Chondrocyte (in vitro differentiated cells): ENCODE measurements at regions not wholly inside any gene's neighbourhood (a gene's known extent, or its start where the extent isn't known, plus 50 kb on each side); places are given as distances from the start of the nearest gene placed in this dataset.

Source experiments
- DNase-seq: peaks from one replicate; pipeline ENCODE4 v3.0.0; 2021; ENCODE audit warnings: mixed read lengths, low spot score
- H3K27ac Mint-ChIP-seq: one replicate; pipeline ENCODE4 v1.8.0; 2021; ENCODE audit warnings: mild to moderate bottlenecking, moderate library complexity, mixed read lengths; ENCODE audit not compliant: unreplicated experiment
- H3K27me3 Mint-ChIP-seq: 2 replicates; pipeline ENCODE4 v1.8.0; 2021; ENCODE audit warnings: low read depth, mixed read lengths
- H3K36me3 Mint-ChIP-seq: 2 replicates; pipeline ENCODE4 v1.8.0; 2021; ENCODE audit warnings: low read depth, mixed read lengths
- H3K4me1 Mint-ChIP-seq: 2 replicates; pipeline ENCODE4 v1.8.0; 2021; ENCODE audit warnings: low read depth, mild to moderate bottlenecking, mixed read lengths
- H3K4me3 Mint-ChIP-seq: one replicate; pipeline ENCODE4 v1.8.0; 2021; ENCODE audit warnings: mild to moderate bottlenecking, moderate library complexity, mixed read lengths; ENCODE audit not compliant: unreplicated experiment
- H3K9me3 Mint-ChIP-seq: 2 replicates; pipeline ENCODE4 v1.8.0; 2021; ENCODE audit warnings: low read depth, mixed read lengths
- TF ChIP-seq, protein P1 (sequence below): fragments of 200-600 bp; sonication (generic); IDR thresholded peaks from 2 replicates; pipeline ENCODE4 v1.5.0; 2021; ENCODE audit warnings: antibody characterized with exemption, mild to moderate bottlenecking, moderate library complexity

DNA sequence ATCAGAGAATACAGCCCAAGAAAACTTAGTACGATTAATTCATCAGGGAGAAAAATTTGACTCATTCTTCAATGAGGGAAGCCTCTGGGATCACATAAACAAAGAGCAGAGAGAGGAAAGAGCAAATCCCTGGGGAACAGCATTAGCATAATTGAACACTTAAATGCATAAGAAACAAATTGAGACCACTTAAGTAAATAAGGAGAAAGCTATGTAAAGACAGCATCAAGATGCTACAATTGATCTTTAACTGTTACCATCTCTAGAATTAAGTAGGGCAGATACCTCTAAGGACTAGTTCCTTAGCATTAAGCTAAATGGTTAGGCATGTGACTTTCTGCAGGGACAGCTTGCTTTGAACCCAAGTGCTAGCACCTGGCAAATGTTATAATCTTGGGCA is 265.1 kb upstream of the NEGR1 start:
- no peaks in the 10 kb centered on the region for H3K4me1 Mint-ChIP-seq
- no peaks in the 10 kb centered on the region for H3K36me3 Mint-ChIP-seq
- H3K9me3 Mint-ChIP-seq, result no peaks in the 10 kb centered on the region
- DNase-seq, result no peak
- TF ChIP-seq, protein P1, sequence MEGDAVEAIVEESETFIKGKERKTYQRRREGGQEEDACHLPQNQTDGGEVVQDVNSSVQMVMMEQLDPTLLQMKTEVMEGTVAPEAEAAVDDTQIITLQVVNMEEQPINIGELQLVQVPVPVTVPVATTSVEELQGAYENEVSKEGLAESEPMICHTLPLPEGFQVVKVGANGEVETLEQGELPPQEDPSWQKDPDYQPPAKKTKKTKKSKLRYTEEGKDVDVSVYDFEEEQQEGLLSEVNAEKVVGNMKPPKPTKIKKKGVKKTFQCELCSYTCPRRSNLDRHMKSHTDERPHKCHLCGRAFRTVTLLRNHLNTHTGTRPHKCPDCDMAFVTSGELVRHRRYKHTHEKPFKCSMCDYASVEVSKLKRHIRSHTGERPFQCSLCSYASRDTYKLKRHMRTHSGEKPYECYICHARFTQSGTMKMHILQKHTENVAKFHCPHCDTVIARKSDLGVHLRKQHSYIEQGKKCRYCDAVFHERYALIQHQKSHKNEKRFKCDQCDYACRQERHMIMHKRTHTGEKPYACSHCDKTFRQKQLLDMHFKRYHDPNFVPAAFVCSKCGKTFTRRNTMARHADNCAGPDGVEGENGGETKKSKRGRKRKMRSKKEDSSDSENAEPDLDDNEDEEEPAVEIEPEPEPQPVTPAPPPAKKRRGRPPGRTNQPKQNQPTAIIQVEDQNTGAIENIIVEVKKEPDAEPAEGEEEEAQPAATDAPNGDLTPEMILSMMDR, result no peak
- peaks cover 2% of the 10 kb centered on the region for H3K27me3 Mint-ChIP-seq
- no peak overlapping the region for H3K27ac Mint-ChIP-seq
- H3K4me3 Mint-ChIP-seq, result no peak overlapping the region

DNA sequence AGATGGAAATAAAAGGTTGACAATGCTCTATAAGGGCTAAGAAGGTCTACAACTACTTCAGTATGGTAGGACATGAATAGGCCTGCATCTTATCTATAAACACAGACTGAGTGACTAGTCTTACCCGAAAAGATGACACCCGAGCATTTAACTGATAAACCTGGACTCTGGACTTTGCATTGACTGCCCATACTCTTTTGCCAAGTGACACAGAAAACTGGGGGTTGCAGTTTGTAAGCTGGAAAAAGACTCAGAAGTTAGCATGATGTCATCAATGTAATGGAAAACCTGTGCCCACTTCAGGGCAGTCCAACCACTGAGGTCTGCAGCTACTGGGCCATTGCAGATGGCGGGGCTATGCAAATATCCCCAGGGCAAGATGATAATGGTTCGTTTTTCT is 258.3 kb upstream of the NEGR1 start:
- peaks cover 4% of the 10 kb centered on the region for H3K9me3 Mint-ChIP-seq
- H3K27ac Mint-ChIP-seq, result no peak overlapping the region
- no peaks in the 10 kb centered on the region for H3K27me3 Mint-ChIP-seq
- TF ChIP-seq, protein P1, result no peak
- DNase-seq, result no peak
- H3K36me3 Mint-ChIP-seq, result no peaks in the 10 kb centered on the region
- H3K4me1 Mint-ChIP-seq, result no peaks in the 10 kb centered on the region
- no peak overlapping the region for H3K4me3 Mint-ChIP-seq

DNA sequence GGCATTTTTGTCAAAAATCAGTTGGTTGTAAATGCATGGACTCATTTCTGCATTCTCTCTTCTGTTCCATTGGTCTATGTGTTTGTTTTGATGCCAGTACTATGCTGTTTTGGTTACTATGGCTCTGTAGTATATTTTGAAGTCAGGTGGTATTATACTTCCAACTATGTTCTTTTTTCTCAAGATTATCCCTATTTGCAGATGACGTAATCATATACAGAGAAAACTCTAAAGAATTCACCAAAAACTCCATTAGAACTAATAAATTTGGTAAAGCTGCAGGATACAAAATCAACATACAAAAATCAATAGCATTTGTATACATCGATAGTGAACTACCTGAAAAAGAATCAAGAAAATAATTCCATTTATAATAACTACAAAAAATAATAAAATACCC is 253.1 kb upstream of the NEGR1 start:
- Mint-ChIP-seq H3K36me3 (peaks cover 2% of the 10 kb centered on the region), H3K27ac (no peak overlapping the region), H3K4me1 (no peaks in the 10 kb centered on the region), H3K9me3 (peaks cover 12% of the 10 kb centered on the region), H3K4me3 (no peak overlapping the region), H3K27me3 (peaks cover 3% of the 10 kb centered on the region)
- no peak for DNase-seq
- TF ChIP-seq, protein P1, result no peak

DNA sequence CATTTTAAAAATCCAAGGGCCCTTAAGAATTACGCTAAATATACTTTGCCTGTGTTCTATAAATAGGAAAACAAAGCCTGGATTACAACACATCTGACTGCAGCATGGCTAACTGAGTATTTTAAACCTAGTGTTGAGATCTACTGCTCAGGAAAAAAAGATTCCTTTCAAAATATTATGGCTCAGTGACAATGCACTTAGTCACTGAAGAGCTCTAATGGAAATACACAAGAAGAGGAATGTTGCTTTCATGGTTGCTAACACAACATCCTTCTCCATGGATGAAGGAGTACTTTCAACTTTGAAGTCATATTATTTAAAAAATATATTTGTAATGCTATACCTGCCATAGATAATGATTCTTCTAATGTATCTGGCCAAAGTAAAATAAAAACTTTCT is 248.3 kb upstream of the NEGR1 start:
- H3K36me3 Mint-ChIP-seq, result peaks cover 2% of the 10 kb centered on the region
- peaks cover 3% of the 10 kb centered on the region for H3K27me3 Mint-ChIP-seq
- no peaks in the 10 kb centered on the region for H3K4me1 Mint-ChIP-seq
- no peak overlapping the region for H3K4me3 Mint-ChIP-seq
- DNase-seq, result no peak
- peaks cover 19% of the 10 kb centered on the region for H3K9me3 Mint-ChIP-seq
- no peak overlapping the region for H3K27ac Mint-ChIP-seq
- TF ChIP-seq, protein P1, result no peak

DNA sequence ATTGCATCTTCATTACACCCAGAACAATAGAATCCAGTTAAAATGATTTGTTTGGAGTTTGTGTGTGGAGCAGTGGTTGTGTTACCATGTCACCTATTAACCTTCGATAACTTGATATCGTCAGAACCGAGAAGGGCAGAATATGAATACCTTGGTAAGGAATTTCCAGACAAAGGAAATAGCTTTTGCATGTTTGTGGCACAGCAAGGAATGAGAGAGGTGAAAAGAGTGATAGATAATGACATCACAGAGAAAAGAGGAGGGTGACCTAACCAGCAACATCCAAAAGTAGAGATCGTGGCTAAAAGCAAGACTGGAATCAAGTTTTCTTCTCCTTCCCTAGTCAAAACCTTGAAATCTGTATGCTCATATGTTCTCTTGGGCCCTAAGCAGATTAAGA is 244.6 kb upstream of the NEGR1 start:
- TF ChIP-seq, protein P1, result no peak
- no peak for DNase-seq
- Mint-ChIP-seq H3K4me1 (no peaks in the 10 kb centered on the region), H3K9me3 (peaks cover 11% of the 10 kb centered on the region), H3K27me3 (peaks cover 5% of the 10 kb centered on the region), H3K27ac (no peak overlapping the region), H3K36me3 (no peaks in the 10 kb centered on the region), H3K4me3 (no peak overlapping the region)
